A673 (cell line): ENCODE measurements at regions not wholly inside any gene's neighbourhood (a gene's known extent, or its start where the extent isn't known, plus 50 kb on each side); places are given as distances from the start of the nearest gene placed in this dataset.

Experiments
- BruUV-seq: library from RNA; stranded (reverse); fragments of 400-500 nt; replicated peaks from 2 replicates; lab custom pipeline; 2021; lab: Mats Ljungman, UMichigan
- CTCF ChIA-PET: fragments of 300-600 bp; sonication (Branson Sonifier 250); formaldehyde crosslinking; loops from one replicate; lab custom pipeline; 2022; ENCODE audit warnings: antibody characterized with exemption; lab: Charles Lee
- POLR2A ChIA-PET: fragments of 300-600 bp; sonication (Branson Sonifier 250); formaldehyde crosslinking; loops from one replicate; lab custom pipeline; 2022; ENCODE audit warnings: antibody characterized with exemption; ENCODE audit not compliant: low non-redundant PET; lab: Charles Lee
- DNase-seq: peaks from one replicate; pipeline ENCODE4 v3.0.0-alpha.2; 2015; ENCODE audit warnings: low spot score
- H3K27ac ChIP-seq: fragments of 200-600 bp; sonication (generic); 2 replicates; pipeline ENCODE4 v1.5.1; 2016; ENCODE audit warnings: mixed run types, low read depth, mild to moderate bottlenecking, mixed read lengths, antibody characterized with exemption, low read length; ENCODE audit not compliant: poor library complexity, severe bottlenecking
- H3K27me3 ChIP-seq: fragments of 200-600 bp; sonication (generic); replicated peaks from 2 replicates; pipeline ENCODE4 v1.6.1; 2017; ENCODE audit warnings: mixed run types, low read depth, mild to moderate bottlenecking, mixed read lengths, antibody characterized with exemption, low read length; ENCODE audit not compliant: insufficient read depth, poor library complexity
- H3K36me3 ChIP-seq: fragments of 200-600 bp; sonication (generic); 2 replicates; pipeline ENCODE4 v1.6.1; 2016; ENCODE audit warnings: mixed run types, mild to moderate bottlenecking, mixed read lengths, antibody characterized with exemption, low read length; ENCODE audit not compliant: insufficient read depth, poor library complexity, severe bottlenecking
- H3K4me1 ChIP-seq: fragments of 200-600 bp; sonication (generic); 2 replicates; pipeline ENCODE4 v1.6.1; 2017; ENCODE audit warnings: mixed run types, mild to moderate bottlenecking, mixed read lengths, antibody characterized with exemption, low read length; ENCODE audit not compliant: insufficient read depth, poor library complexity, severe bottlenecking
- H3K4me3 ChIP-seq: fragments of 200-600 bp; sonication (generic); 2 replicates; pipeline ENCODE4 v1.5.1; 2016; ENCODE audit warnings: low read depth, mixed run types, mild to moderate bottlenecking, mixed read lengths, low read length; ENCODE audit not compliant: poor library complexity, severe bottlenecking
- H3K9me3 ChIP-seq: fragments of 200-600 bp; sonication (generic); 2 replicates; pipeline ENCODE4 v1.6.1; 2016; ENCODE audit warnings: mixed run types, low read depth, mild to moderate bottlenecking, mixed read lengths, antibody characterized with exemption, low read length; ENCODE audit not compliant: poor library complexity, severe bottlenecking
- CTCF ChIP-seq: fragments of 300-800, 200-600 bp; sonication (generic); conservative IDR thresholded peaks from 2 replicates; pipeline ENCODE4 v1.5.1; 2017; ENCODE audit warnings: low read depth, mild to moderate bottlenecking, antibody characterized with exemption, low read length, moderate library complexity, mixed read lengths
- EZH2 ChIP-seq: fragments of 200-600 bp; sonication (generic); IDR thresholded peaks from 2 replicates; pipeline ENCODE4 v1.6.1; 2017; ENCODE audit warnings: borderline replicate concordance, low read depth, mild to moderate bottlenecking, mixed read lengths, antibody characterized with exemption, low read length; ENCODE audit not compliant: poor library complexity, severe bottlenecking
- intact Hi-C: fragments of 100-400 bp; cut with micrococcal nuclease; formaldehyde crosslinking; loops from one replicate; pipeline ENCODE4 v1.10.0; 2022; ENCODE audit not compliant: unreplicated experiment

DNA sequence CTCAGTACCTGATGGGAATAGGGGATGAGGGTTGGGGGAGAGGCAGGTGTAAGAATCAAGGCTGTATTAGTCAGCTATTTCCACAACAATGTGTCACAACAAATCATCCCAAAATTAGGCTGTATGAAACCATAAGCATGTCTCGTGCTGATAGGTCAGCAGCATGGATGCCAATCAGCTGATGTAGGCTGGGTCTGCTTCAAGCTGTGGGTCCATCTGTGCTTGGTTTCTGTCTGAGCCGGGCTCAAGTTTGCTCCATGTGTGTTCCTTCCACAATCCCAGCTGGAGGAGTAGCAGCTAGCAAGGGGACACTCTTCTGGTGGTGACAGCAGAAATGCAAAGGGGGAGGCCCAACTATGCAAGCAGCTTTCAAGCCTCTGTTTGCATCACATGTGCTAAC is 97.9 kb upstream of the ZNF746 start:
- Histone ChIP-seq H3K27ac (no peak overlapping the region), H3K27me3 (no peaks in the 10 kb centered on the region), H3K36me3 (no peaks in the 10 kb centered on the region), H3K4me1 (no peaks in the 10 kb centered on the region), H3K9me3 (no peaks in the 10 kb centered on the region), H3K4me3 (no peak overlapping the region)
- ChIA-PET CTCF (no interaction called here), POLR2A (no interaction called here)
- no peak for DNase-seq
- no TSS peak for BruUV-seq
- TF ChIP-seq CTCF (no peak), EZH2 (no peak)
- intact Hi-C loops: no loop called here

- Histone ChIP-seq H3K36me3 (no peaks in the 10 kb centered on the region), H3K4me1 (no peaks in the 10 kb centered on the region), H3K27ac (no peak overlapping the region), H3K27me3 (no peaks in the 10 kb centered on the region), H3K4me3 (no peak overlapping the region), H3K9me3 (no peaks in the 10 kb centered on the region)
- POLR2A ChIA-PET: no interaction called here
- TF ChIP-seq CTCF: no peak
- no peak for TF ChIP-seq EZH2
- no TSS peak for BruUV-seq
- intact Hi-C loops: no loop called here
- CTCF ChIA-PET: no interaction called here
- DNase-seq: no peak
Observed at GRCh38 chr7:149595078-149595477, 97.5 kb upstream of the ZNF746 start.

DNA sequence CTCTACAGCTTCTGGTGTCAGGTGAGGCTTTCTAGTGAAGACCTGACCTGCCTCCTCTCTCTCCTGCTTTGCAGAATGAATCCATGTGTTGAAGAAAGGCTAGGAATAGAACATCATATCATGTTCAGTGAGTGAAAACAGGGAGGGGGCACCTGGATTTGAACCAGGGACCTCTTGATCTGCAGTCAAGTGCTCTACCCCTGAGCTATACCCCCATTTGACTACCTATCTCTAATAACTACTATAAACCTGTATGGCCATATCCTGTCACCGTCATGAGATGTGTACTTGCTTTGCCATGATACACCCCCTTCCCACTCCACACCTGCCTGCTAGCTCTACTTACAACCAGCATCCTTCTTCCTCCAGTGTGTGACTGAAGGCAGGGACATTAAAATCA is 91.3 kb upstream of the ZNF746 start:
- CTCF ChIA-PET: no interaction called here
- POLR2A ChIA-PET: no interaction called here
- DNase-seq: no peak
- H3K9me3 ChIP-seq: no peaks in the 10 kb centered on the region
- no peak overlapping the region for H3K4me3 ChIP-seq
- BruUV-seq: no TSS peak
- H3K4me1 ChIP-seq: no peaks in the 10 kb centered on the region
- H3K36me3 ChIP-seq: peaks cover 23% of the 10 kb centered on the region
- no peak overlapping the region for H3K27ac ChIP-seq
- H3K27me3 ChIP-seq: no peaks in the 10 kb centered on the region
- TF ChIP-seq EZH2 (no peak), CTCF (no peak)
- intact Hi-C loops: no loop called here
